GM18909 (cell line): ENCODE measurements at regions not wholly inside any gene's neighbourhood (a gene's known extent, or its start where the extent isn't known, plus 50 kb on each side); places are given as distances from the start of the nearest gene placed in this dataset.

Source experiments
- ATAC-seq: cut with Tn5 transposase; IDR thresholded peaks from one replicate; pipeline ENCODE4 v1.9.1; 2021; ENCODE audit warnings: mild to moderate bottlenecking; ENCODE audit not compliant: unreplicated experiment, poor library complexity

DNA sequence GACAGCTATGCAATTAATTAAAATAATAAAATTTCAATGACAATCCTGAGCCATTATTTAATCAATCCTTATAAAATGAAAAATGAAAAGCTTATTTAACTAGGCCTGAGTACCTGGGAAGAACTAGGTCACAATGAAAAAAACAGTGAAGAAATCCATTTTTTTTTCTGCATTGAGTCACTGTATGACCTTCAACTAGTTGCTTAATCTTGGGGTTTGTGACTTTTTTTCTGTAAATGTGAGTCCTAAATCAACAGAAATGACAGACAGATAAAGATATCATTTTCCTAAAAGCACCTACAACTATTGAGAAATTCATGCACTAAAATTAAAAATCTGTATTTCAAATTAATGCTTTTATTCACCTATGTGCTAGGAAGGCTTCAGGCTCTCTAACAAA lies 96.8 kb downstream of the TMEM26 start:
- ATAC-seq: no peak

DNA sequence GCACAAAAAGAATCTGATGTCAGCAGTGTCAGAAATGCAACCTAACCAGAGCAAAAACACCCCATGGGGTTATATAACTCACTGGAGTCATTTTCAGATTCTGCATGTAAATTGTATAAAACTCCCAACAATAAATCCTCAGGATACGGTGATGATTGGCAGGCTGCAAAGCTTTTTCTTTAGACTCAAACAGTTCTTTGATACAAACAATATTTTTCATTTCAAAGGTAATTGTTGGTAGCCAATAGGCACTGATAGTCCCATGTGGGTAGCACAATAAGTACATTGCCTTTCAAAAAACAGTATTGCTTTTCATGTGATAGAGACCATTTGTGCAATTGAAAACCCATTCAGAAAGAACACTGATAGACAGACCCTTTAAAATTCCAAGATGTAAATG lies 98.0 kb downstream of the TMEM26 start:
- ATAC-seq: no peak

DNA sequence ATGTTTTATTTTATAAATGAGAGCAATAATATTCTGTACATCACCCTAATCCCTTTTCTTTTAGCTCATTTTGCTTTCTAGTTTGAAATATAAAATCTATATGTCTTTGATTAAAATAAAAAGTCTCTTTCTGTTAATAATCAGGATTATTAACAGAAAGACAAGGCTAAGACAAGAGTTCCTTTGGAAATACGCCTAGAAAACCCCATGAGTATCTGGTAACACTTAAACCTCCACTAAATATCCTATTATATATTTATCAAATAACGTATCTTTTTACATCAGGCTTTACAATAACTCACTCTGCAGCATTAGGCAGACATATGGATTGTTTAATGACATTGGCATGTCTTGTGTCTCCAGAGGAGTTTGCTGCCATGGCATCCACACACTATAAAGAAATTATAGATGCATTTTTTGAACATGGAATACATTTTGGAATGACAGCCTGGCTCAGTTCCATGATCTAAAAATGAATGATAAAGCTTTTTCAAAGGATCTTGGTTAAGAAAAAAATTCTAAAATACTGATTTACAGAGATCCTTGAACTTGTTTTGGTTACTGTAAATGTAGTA lies 98.7 kb downstream of the TMEM26 start:
- no peak for ATAC-seq

DNA sequence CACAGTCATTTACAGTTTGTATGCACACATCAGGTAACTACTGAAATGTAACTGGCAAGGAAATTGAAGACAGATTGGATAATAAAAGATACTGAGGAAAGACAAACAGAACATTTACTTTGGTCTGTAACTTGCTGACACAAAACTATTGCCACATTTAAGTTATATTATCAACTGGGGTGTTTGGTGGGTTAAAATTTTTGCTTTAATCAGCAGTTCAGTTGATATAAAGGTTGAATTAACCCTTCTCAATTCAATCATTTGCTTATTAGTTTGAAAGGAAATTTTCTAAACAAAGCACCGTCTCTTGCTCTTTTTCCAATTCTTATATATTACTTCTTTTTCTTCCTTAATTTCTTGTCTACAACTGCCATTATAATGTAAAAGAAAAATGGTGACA lies 102.4 kb downstream of the TMEM26 start:
- no peak for ATAC-seq

DNA sequence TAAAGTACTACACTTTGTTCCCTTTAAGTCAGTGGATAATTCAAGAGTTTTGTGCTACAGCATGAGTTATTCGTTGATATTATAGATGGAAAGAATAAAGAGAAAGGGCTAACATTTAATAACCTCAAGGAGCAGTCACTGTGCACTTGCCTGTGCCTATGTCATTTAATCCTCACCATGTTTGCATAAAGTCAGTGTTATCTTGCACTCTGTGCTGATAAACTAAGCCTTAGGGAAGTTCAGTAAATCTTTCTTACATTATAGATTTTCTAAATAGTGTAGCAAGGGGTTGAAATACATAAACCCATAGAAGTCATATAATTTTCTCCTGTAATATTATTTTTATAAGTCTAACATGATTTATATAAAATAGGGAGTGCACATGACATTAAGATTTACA lies 103.1 kb downstream of the TMEM26 start:
- no peak for ATAC-seq

DNA sequence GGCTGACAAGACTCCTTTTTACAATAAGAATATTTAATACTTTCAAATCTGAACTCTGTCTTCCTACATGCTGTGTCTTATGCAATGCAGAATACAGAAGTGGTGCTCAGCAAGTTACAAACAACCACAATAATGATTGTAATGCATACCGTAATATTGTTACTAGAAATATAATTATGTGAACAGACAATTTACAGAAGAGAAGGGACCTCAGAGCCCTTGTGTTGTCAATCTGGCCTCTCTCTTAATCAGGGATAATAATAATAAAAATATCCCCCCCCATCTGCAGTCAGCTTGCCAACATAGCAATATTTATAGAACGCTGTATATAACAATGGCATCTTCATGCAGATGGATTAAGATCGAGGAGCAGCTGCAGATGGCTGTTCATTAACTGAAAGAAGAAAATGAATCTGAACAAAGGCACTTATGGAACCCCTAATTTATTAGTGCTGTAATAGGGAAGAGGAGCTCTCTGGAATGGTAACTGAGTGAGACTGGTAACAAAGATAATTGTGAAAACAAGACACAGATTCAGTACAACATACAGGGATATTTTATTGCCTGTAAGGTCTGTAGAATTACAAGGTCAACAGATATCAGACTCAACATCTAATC lies 106.3 kb downstream of the TMEM26 start:
- ATAC-seq: no peak

DNA sequence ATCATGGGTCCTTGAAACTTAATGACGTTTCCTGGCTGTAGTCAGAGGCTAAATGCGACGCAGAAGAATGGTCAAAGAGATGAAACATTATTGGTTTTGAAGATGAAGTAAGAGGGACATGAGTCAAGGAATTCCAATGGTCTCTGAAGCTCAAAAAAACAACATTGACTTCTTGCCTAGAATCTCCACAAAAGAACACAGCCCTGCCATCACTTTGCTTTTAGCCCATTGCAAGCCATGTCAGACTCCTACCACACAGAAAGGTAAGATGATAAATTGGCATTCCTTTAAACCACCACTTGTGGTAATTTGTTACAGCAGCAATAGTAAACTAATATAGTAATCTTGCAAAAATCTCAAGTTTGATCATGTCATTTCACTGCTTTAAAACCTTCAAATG lies 109.4 kb downstream of the TMEM26 start:
- no peak for ATAC-seq

DNA sequence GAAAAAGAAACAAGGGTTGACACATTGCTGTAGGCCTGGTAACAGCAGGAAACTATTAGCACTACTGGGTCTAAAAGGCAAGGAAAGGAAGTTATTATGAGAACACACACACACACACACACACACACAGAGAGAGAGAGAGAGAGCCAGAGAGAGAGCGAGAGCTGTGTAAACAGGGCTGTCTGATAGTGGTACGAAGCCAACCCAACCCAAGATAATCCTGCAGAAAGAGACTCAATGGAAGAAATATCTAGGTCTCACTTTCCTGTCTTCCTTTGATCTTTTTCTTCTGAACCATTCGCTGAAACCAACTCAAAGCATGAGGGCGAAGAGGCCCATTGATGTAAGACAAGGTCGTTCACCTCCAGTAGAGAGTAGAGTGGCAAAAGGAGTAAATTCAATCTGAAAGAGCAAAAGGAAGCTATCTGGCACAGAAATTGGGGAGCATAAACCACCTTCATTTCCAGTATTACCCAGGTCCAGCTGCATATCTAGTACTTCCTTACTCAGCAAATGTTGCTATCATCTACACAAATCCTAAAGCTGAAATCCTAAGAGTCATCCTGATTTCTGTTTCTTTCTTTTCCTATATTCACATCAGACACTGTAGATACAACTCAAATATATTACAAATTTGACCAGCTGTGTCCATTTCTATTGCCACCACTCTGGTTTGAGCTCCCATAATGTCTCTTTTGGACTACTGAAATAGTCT lies 110.2 kb downstream of the TMEM26 start:
- no peak for ATAC-seq

DNA sequence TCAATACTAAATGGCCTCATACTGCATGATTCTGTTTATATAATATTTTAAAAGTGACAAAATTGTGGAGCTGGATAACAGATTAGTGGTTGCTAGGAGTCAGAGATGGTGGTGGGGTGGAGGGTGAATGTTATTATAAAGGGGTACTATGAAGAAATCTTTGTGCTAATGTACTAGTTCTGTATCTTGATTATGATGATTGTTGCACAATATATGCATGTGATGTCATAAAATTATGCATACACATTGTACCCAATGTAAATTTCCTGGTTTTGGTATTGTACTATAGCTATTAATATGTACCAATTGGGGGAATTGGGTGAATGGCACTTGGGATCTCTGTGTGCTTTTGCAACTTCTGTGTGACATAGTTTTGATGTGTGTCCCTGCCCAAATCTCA lies 112.2 kb downstream of the TMEM26 start:
- ATAC-seq: no peak

DNA sequence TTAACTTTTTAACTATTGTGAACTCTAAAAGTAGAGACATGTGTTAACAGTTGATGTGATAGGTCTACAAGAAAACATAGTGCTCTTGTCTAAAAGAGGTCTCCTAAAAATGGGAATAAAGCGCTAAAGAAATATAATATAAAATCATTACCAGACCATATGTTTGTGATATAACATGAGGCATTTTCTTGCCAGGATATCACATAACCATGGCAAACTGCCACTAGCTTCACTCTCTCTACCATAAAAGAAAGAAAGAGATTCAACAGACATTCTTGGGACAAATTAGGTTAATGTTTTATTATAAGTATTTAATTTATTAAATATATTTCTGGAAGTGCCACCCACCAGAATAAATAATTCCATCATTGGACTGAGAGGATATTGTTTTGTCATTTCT lies 115.0 kb downstream of the TMEM26 start:
- no peak for ATAC-seq

DNA sequence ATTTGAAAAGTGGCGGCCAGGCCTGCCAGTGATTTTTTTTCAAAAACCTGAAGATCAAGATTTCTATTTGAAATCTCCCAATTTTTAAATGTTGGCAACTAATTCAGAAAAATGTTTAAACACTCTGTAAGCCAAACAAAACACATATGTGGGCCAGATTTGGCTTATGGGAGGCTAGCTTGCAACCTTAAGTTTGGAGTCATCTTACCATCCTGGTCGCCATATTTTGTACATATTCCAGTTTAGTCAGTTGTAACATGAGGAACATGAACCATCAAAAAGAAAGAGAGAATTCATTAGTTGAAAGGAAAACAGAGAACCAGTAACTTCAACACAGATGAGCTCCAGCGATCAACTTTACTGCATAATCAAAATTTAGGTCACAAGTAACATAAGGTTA lies 115.4 kb downstream of the TMEM26 start:
- ATAC-seq: no peak

DNA sequence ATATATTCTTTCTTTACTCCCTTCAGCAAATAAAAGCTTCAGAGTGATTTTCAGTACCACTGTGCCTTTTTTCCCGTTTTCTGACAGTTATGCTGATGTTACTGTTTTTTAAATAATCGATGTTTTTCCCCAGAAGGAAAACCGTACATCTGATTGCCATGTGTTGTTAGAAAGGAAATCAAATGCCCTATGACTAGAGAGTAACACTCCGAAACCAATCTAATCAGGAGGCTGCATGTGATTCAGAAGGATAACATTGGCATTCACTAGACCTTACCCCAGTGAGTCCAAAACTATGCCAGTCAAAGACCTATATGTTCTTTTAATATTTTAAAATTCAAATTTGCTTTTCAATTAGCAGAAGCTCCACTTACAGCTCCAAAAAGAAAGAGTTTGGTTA lies 116.3 kb downstream of the TMEM26 start:
- ATAC-seq: no peak

DNA sequence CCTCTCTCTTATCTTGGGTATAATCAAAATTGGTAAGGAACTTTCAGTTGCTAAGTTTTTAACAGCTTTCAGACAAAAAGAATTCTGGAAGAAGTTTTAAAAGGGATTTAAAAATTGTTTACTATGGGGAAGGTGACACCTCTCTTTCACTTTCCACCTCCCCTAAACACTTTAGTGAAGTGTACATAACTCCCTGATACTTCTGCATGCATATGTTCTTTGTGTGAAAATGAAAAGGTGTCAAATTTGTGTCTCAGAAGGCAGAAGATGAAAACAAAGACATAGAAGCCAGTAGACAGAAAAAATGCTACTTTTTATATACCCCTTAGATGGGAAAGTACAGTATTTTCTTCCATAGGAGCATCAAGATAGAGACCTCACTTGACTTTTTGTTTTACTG lies 117.8 kb downstream of the TMEM26 start:
- ATAC-seq: no peak

DNA sequence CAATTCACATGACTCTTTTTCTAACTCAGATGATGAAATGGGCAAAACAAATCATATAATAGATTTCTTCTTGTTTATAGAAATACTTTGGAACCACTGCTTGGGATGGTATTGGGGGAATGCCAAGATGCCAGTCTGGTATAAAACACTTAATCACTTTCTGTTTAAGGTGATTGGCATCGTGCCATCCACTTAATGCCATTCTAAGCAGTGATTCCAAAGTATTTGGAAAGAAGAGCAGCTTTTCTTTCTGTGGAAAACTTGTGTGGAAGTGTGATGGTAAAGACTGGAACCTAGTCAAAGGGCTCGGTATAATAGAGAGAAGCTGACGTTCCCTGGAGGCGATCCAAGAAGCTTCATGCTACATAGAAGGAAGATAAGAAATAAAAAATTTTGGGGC lies 120.6 kb downstream of the TMEM26 start:
- ATAC-seq: no peak

DNA sequence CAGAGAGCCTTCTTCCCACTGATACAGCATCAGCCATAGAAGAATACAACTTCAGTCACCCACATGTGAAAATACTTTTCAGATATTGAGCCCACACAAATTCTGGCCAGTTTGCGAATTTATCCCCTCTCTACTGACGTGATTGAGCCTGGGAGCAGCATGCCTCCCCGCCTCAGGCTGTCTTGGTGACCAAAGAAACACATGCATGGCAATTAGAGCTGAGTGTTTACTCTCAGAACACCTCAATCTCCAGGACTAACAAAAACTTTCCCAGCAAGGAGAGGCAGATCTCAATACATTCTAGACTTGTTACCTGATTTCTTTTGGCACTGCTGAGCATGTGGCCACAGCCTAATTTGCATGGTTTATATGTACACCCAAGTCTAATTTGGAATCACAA lies 122.5 kb downstream of the TMEM26 start:
- no peak for ATAC-seq

DNA sequence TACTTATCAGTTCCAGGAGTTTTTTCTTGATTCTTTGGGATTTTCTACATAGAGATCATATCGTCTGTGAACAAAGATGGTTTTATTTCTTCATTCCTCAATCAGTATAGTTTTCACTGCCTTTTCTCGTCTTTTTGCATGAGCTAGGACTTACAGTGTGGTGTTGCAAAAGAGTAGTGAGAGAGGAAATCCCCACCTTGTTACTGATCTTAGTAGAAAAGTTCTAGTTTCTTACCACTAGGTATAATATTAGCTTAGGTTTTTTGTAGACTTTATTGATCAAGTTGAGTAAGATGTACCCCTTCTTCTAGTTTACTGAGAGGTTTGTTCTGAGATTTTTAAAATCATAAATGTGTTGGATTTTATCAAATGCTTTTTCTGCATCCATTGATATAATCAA lies 123.3 kb downstream of the TMEM26 start:
- ATAC-seq: peak; percentile 92

DNA sequence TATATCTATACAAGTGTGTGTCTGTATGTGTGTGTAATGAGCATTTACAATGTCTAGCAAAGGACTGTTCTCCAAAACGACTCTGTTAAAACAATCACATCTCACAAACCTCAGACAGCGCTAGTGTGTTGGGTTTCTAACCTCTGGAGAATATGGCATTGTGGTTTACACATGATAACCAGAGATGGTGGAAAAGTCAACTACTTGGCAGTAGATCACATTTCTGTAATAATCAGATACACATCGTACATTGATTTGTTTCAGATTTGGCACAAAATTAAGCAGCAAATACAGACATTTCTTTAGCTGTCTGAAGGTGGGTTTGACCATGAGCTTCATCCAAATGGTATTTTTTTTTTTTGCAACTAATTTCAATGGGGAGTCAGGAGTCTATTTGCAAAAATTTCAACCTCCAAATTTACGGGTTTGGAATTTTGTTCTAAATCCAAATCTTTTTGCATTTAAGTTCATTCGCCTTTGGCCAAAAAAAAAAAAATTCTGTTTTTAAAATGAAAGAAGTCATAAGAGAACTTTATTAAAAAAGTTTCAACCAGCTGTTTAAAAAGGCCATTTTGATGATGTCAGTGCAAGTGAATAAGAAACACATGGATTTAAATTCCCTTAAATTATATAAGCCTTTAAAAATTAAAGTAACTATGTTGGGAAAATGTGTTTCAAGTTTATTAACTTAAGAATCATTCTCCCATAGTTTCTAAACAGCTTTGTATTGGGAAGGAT lies 127.8 kb downstream of the TMEM26 start:
- no peak for ATAC-seq

DNA sequence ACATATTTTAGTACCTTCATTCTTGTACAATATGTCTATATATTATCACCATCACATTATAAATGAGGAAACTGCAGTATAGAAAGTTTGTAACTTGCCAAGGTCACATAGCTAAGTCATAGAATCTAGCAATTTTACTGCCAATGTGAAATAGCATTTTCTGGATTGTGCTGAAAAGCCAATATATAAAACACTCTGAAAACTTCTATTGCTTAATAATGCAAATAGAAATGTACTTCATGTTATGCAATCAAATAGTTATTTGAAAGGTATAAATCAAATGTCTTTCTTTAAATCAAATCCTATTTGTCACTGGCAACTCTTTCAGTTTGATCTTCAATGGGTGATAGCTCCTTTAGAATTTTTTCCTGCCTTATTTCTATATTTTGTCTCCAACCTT lies 129.5 kb downstream of the TMEM26 start:
- no peak for ATAC-seq

DNA sequence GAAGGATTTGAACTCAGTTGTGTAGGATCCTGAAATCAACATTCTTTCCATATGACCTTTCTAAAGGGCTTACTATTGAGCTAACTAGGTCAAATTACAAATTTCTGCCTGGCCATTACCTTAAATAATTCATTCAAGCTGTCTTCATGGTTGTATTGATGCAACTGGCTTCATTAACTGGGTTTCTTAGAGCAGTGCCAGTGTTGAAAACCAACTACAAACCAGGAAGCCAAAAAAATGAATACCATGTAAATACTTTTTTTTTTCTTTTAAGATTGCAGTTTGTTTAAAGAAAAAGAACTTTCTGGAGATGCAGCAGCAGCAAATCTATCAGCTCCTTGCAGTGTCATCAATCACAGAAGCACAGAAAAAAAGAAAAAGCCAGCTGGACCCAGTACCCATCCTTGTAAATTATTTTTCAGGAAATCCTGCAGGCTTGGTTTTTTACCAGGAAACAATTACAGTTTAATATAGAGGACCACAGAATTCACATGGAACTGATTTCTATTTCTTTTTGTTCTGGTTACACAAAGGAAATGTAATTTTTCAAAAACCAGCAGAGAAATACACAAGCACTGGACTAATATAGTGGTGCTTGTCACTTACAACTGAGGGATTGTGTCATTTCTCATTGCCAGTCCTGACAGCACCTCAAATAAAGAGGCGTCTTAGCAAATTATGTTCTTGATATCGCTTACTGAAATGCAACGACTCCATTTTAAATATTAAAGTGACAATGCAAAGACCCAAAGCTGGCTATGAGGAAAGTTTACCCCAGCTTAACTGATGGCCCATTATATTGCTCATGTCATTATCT lies 131.9 kb downstream of the TMEM26 start:
- ATAC-seq: no peak

DNA sequence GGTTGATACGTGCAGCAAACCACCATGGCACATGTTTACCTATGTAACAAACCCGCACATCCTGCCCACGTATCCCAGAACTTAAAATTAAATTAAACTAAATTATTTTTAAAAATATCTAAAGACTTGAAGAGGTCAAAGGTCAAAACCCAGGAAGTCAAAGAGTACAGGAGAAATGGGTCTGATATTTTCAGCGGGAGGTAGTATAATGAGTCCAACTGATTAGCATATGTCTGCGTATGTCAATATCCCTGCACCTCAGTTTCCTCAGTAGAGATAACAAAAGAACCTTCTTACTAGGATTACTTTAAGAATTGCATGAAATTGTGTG lies 133.0 kb downstream of the TMEM26 start:
- ATAC-seq: no peak
